ENCODE measurements at regions not wholly inside any gene's neighbourhood (a gene's known extent, or its start where the extent isn't known, plus 50 kb on each side); places are given as distances from the start of the nearest gene placed in this dataset.
A peak's percentile ranks its signal among the peaks of the same experiment; 100 is the strongest.

DNA sequence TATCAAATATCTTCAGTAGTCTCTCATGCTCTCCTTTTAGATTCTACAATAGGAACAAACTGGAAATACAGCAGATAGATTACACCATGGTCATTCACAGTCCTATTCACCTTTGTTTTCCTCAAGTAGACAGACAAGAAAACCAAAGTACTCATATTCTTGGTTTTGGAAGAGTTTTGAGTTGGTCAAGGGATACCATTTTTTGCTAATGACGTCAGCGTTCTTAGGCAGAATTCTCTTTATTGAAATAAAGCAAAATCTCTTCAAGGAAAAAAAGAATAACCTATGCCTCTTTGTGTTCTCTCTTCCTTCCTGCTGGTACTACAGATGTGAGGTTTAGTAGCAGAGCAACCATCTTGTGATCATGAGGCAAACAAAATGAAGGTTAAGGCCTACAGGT, 268.3 kb upstream of the PDZRN3 start:
- no peak for TF ChIP-seq CTCF (conservative IDR thresholded peaks at IDR 0.05)
- TF ChIP-seq ZFX (IDR thresholded peaks at IDR 0.05) = no peak
- H3K27ac ChIP-seq = no peak overlapping the region

GRCh38 chr3:73885862-73886261, 261.1 kb upstream of the PDZRN3 start:
- H3K27ac ChIP-seq = no peak overlapping the region
- TF ChIP-seq ZFX (IDR thresholded peaks at IDR 0.05) = no peak
- TF ChIP-seq CTCF (conservative IDR thresholded peaks at IDR 0.05) = no peak

GRCh38 chr3:73884361-73884760, 259.6 kb upstream of the PDZRN3 start:
- TF ChIP-seq CTCF (conservative IDR thresholded peaks at IDR 0.05) (no peak), ZFX (IDR thresholded peaks at IDR 0.05) (no peak)
- H3K27ac ChIP-seq = no peak overlapping the region

- TF ChIP-seq ZFX (IDR thresholded peaks at IDR 0.05) (no peak), CTCF (conservative IDR thresholded peaks at IDR 0.05) (no peak)
- no peak overlapping the region for H3K27ac ChIP-seq
Measured at GRCh38 chr3:73883497-73883896, 258.8 kb upstream of the PDZRN3 start.

DNA sequence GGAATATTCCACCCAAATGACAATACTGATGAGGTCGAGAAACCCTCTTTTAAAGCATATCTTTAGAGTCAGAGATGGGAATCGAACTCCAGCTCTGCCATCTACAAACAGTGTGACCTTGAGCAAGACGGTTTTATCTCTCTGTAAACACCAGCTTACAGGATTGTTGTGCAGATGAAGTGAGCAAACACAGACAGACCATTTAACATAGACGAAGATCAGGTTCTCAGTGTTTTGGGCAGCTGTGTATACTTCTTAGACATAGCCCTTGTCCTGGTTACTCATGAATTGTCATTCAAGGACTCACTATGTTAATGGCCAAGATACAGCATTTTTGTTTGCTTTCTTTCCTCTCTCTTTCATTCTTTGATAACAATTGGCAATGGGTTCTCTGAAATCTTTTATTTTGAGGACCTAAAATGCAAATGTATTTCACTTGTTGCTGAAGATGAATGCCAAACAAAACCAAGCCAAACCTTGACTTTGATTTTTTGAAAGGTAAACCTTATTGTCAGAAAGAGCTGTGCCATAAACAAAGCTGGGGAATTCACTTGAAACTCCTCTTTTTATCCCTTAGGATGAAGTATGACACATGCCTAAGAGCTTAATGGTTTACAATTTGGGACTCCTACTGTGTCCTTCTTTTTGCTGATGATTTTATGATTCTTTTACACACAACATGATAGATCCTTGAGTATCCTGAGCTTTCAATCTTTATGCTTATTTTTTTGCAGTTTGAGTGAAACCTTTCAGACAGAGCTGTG, 250.0 kb upstream of the PDZRN3 start:
- TF ChIP-seq ZFX (IDR thresholded peaks at IDR 0.05) (no peak), CTCF (conservative IDR thresholded peaks at IDR 0.05) (no peak)
- no peak overlapping the region for H3K27ac ChIP-seq

GRCh38 chr3:73874161-73874560, 249.4 kb upstream of the PDZRN3 start:
- no peak overlapping the region for H3K27ac ChIP-seq
- TF ChIP-seq CTCF (conservative IDR thresholded peaks at IDR 0.05) (no peak), ZFX (IDR thresholded peaks at IDR 0.05) (no peak)

GRCh38 chr3:73868688-73869315, 244.1 kb upstream of the PDZRN3 start:
- TF ChIP-seq CTCF (conservative IDR thresholded peaks at IDR 0.05) = peak; percentile 74
- TF ChIP-seq ZFX (IDR thresholded peaks at IDR 0.05) = no peak
- no peak overlapping the region for H3K27ac ChIP-seq

All from C4-2B (cell line).